Kidney (tissue), 13 donors: ENCODE measurements at regions not wholly inside any gene's neighbourhood (a gene's known extent, or its start where the extent isn't known, plus 50 kb on each side); places are given as distances from the start of the nearest gene placed in this dataset.
"Not testable (repeated sequence)": the region's sequence is repeated elsewhere in the genome, so short reads cannot be mapped to it uniquely, and the experiment has no call there.

Experiments used
- DNase-seq, 5 donors: peaks; one replicate each; pipeline ENCODE4 v3.0.0-alpha.2; 2013 to 2020
- FAIRE-seq: peaks from 2 replicates; lab custom pipeline; 2012; peaks lifted over from hg19 to GRCh38; lab: Jason Lieb, UNC
- H3K27ac ChIP-seq, 2 donors: one replicate each; pipeline ENCODE4 v1.7.0; 2013; ENCODE audit warnings: low read depth in 2 of 2, low read length in 2 of 2, inconsistent platforms in 1 of 2
- H3K27me3 ChIP-seq: one replicate; pipeline ENCODE4 v1.7.1; 2013; ENCODE audit warnings: low read length, inconsistent platforms; ENCODE audit not compliant: control insufficient read depth, insufficient read depth
- H3K36me3 ChIP-seq, 3 donors: one replicate each; pipeline versions ENCODE4 v1.7.0 to v1.7.1; 2013; ENCODE audit warnings: low read length in 3 of 3, control low read depth in 1 of 3, inconsistent platforms in 1 of 3; ENCODE audit not compliant: insufficient read depth in 3 of 3, control insufficient read depth in 2 of 3
- H3K4me1 ChIP-seq, 3 donors: one replicate each; pipeline versions ENCODE4 v1.7.0 to v1.7.1; 2013; ENCODE audit warnings: low read length in 3 of 3, inconsistent platforms in 1 of 3, low read depth in 1 of 3; ENCODE audit not compliant: control insufficient read depth in 2 of 3, insufficient read depth in 2 of 3
- H3K4me3 ChIP-seq, 3 donors: one replicate each; pipeline versions ENCODE4 v1.7.0 to v1.8.1; 2013; ENCODE audit warnings: low read length in 3 of 3, control low read depth in 1 of 3, inconsistent platforms in 1 of 3
- H3K9ac ChIP-seq, 3 donors: one replicate each; pipeline versions ENCODE4 v1.7.0 to v1.7.1; 2013; ENCODE audit warnings: low read length in 3 of 3, control low read depth in 1 of 3, inconsistent platforms in 1 of 3
- H3K9me3 ChIP-seq, 3 donors: one replicate each; pipeline versions ENCODE4 v1.7.0 to v1.7.1; 2013; ENCODE audit warnings: low read length in 3 of 3, control low read depth in 1 of 3, inconsistent platforms in 1 of 3; ENCODE audit not compliant: control insufficient read depth in 2 of 3, insufficient read depth in 1 of 3
- CTCF ChIP-seq: IDR thresholded peaks from 3 replicates; pipeline ENCODE4 v1.5.1; 2012; ENCODE audit warnings: mild to moderate bottlenecking, moderate library complexity, borderline replicate concordance; ENCODE audit not compliant: insufficient read depth; ENCODE audit errors: extremely low read depth
- intact Hi-C: fragments of 100-400 bp; cut with DNase I; formaldehyde crosslinking; loops from one replicate; pipeline ENCODE4 v1.11.1; 2022
- donor health status: control.
- donor health status: control.
- donor health status: control.
- donor health status: control.
- donor health status: control.
- donor health status: DM: yes; HTN: yes; CAD: no.
- donor health status: Normal renal cell carcinoma (clear cell type).

DNA sequence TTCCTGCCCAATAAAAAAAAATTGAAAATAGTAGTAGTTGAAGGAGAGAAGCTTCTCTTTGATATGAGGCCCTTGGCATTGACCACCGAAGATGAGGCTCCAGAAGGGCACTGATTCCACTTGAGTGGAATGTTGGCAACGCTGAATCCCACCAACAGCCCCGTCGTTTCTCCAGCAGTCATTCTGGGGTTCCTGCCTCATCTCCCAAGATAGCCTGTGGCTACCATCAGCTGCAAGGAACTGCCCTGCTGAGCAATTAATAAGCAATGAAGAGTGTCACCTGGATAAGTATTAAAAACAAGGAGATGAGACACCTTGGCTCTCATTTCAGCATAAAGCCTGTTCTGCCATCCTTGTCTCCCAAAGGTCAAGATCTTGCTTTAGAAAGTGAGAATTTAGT lies 144.1 kb downstream of the CSNK2A3 start:
- no peak for DNase-seq

DNA sequence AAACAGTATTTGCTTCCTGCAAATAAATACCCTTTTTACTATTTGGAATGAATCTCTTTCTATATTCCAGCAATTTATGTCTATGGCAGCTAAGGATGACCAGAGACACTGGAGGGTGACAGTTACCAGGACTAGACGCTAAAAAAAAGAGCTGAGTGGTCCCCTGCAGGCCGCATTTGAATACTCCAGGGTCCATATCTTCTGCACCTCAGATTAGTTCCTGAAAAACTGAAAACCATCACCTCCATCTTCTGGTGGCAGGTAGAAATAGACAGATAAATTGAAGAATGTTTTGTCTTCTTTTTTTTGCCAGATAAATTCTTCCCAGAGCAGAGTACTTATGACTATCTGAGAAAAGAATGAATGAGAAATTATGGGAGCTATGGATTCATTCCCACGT lies 145.6 kb downstream of the CSNK2A3 start:
- no peak for TF ChIP-seq CTCF
- Histone ChIP-seq H3K4me1 (no peaks in the 10 kb centered on the region), H3K4me3 (no peak overlapping the region), H3K9ac (no peak overlapping the region), H3K27ac (no peak overlapping the region), H3K27me3 (no peaks in the 10 kb centered on the region), H3K9me3 (peaks cover 0 to 7% (median 0%) of the 10 kb centered on the region in 3 donors), H3K36me3 (no peaks in the 10 kb centered on the region)
- intact Hi-C loops: no loop called here
- DNase-seq: no peak
- FAIRE-seq: no peak

More for the DNA sequence above, 144.1 kb downstream of the CSNK2A3 start:
- no peak overlapping the region for H3K4me3 ChIP-seq
- H3K36me3 ChIP-seq: no peaks in the 10 kb centered on the region
- no peaks in the 10 kb centered on the region for H3K9me3 ChIP-seq
- H3K4me1 ChIP-seq: no peaks in the 10 kb centered on the region
- intact Hi-C loops: no loop called here
- no peaks in the 10 kb centered on the region for H3K27me3 ChIP-seq
- FAIRE-seq: no peak
- TF ChIP-seq CTCF: no peak
- H3K9ac ChIP-seq: no peak overlapping the region
- no peak overlapping the region for H3K27ac ChIP-seq

DNA sequence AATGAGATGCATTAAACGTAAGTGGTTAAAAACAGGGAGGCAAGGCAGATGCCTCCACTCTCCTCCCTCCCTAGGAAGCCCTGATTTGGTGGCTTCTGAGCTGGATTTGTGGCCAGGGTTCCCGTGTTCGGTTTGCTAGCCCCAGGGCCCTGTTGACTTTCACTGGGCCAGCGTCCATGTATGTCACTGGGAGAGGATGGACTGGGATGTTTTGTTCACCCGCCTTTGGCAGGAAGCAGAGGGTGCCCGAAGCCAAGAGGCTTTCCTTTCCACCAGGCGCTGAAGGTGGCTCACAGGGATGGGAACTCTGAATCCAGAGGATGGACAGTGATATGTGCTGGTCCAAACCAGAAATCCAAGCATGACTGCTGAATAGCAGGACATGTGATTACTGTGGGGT lies 146.6 kb downstream of the CSNK2A3 start:
- intact Hi-C loops: no loop called here
- no peak overlapping the region for H3K4me3 ChIP-seq
- no peaks in the 10 kb centered on the region for H3K27me3 ChIP-seq
- H3K36me3 ChIP-seq: no peaks in the 10 kb centered on the region
- H3K9me3 ChIP-seq: peaks cover 0 to 7% (median 0%) of the 10 kb centered on the region in 3 donors
- no peak overlapping the region for H3K9ac ChIP-seq
- DNase-seq (no peak), FAIRE-seq (no peak)
- no peak overlapping the region for H3K27ac ChIP-seq
- H3K4me1 ChIP-seq: no peaks in the 10 kb centered on the region
- no peak for TF ChIP-seq CTCF

GRCh38 chr11:11202885-11203284 lies 150.2 kb downstream of the CSNK2A3 start:
- no peaks in the 10 kb centered on the region for H3K36me3 ChIP-seq
- H3K9ac ChIP-seq: no peak overlapping the region
- H3K27ac ChIP-seq: no peak overlapping the region
- intact Hi-C loops: no loop called here
- H3K4me3 ChIP-seq: no peak overlapping the region
- DNase-seq: no peak
- no peak for TF ChIP-seq CTCF
- no peaks in the 10 kb centered on the region for H3K4me1 ChIP-seq
- H3K27me3 ChIP-seq: no peaks in the 10 kb centered on the region
- H3K9me3 ChIP-seq: peaks cover 0 to 7% (median 0%) of the 10 kb centered on the region in 3 donors
- FAIRE-seq: no peak

DNA sequence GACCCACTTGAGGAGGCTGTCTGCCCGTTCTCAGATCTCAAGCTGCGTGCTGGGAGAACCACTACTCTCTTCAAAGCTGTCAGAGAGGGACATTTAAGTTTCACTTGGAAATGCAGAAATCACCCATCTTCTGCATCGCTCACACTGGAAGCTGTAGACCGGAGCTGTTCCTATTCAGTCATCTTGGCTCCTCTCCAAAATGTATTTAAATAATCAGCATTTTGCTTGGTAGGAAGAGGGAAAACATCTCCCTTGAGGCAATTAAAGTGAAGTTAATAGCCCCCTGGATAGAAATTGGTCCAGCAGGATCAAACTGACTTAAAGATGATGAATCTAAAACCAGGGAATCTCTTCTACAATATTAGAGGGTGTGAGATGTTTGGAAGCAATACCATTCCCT lies 151.7 kb downstream of the CSNK2A3 start:
- DNase-seq, H3K9ac ChIP-seq, H3K9me3 ChIP-seq, H3K27ac ChIP-seq, H3K27me3 ChIP-seq, intact Hi-C loops, H3K36me3 ChIP-seq, FAIRE-seq, H3K4me3 ChIP-seq, H3K4me1 ChIP-seq: not testable (repeated sequence)
